ENCODE measurements at regions not wholly inside any gene's neighbourhood (a gene's known extent, or its start where the extent isn't known, plus 50 kb on each side); places are given as distances from the start of the nearest gene placed in this dataset.

- TF ChIP-seq, protein P1, sequence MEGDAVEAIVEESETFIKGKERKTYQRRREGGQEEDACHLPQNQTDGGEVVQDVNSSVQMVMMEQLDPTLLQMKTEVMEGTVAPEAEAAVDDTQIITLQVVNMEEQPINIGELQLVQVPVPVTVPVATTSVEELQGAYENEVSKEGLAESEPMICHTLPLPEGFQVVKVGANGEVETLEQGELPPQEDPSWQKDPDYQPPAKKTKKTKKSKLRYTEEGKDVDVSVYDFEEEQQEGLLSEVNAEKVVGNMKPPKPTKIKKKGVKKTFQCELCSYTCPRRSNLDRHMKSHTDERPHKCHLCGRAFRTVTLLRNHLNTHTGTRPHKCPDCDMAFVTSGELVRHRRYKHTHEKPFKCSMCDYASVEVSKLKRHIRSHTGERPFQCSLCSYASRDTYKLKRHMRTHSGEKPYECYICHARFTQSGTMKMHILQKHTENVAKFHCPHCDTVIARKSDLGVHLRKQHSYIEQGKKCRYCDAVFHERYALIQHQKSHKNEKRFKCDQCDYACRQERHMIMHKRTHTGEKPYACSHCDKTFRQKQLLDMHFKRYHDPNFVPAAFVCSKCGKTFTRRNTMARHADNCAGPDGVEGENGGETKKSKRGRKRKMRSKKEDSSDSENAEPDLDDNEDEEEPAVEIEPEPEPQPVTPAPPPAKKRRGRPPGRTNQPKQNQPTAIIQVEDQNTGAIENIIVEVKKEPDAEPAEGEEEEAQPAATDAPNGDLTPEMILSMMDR (IDR thresholded peaks at IDR 0.05; ENCODE audit: low read depth, low read length), result no peak
- no peak for TF ChIP-seq MYC (IDR thresholded peaks at IDR 0.05; ENCODE audit: low read depth, low read length)
- TF ChIP-seq POLR2A (IDR thresholded peaks at IDR 0.05; ENCODE audit: extremely low read depth, insufficient read length), result no peak
- TF ChIP-seq, protein P2, sequence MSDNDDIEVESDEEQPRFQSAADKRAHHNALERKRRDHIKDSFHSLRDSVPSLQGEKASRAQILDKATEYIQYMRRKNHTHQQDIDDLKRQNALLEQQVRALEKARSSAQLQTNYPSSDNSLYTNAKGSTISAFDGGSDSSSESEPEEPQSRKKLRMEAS (IDR thresholded peaks at IDR 0.05; ENCODE audit: low read depth, low read length), result no peak
Observed at GRCh38 chr5:92777421-92777820, 803.6 kb downstream of the NR2F1-AS1 start.

All from NB4 (cell line).